SH-SY5Y (cell line): ENCODE measurements at regions not wholly inside any gene's neighbourhood (a gene's known extent, or its start where the extent isn't known, plus 50 kb on each side); places are given as distances from the start of the nearest gene placed in this dataset.

Experiments used
- GATA2 ChIP-seq: IDR thresholded peaks from 2 replicates; pipeline ENCODE4 v1.6.1; 2011; ENCODE audit warnings: mild to moderate bottlenecking, low read depth, low read length
- GATA3 ChIP-seq: IDR thresholded peaks from 2 replicates; pipeline ENCODE4 v1.6.1; 2011; ENCODE audit warnings: low read depth, mild to moderate bottlenecking, low read length, moderate library complexity

- TF ChIP-seq GATA2 (no peak), GATA3 (no peak)
These were observed 221.4 kb downstream of the CMPK2 start for GRCh38 chr2:6644261-6644660.
